HepG2 (cell line): ENCODE measurements at regions not wholly inside any gene's neighbourhood (a gene's known extent, or its start where the extent isn't known, plus 50 kb on each side); places are given as distances from the start of the nearest gene placed in this dataset.

Experiments
- ATAC-seq: fragments of 200-7000 bp; cut with Tn5 transposase; 3 replicates; pipeline ENCODE4 v1.9.1; 2020; ENCODE audit warnings: mild to moderate bottlenecking, moderate library complexity
- BruUV-seq: library from RNA; stranded (reverse); fragments of 400-500 nt; replicated peaks from 2 replicates; lab custom pipeline; 2021; lab: Mats Ljungman, UMichigan
- CTCF ChIA-PET: fragments of 300-600 bp; formaldehyde crosslinking; extraction: SDS; loops from one replicate; lab custom pipeline; 2021; ENCODE audit warnings: low total read pairs, inconsistent platforms, low intra/inter-chr PET ratio; lab: Yijun Ruan, JAX
- POLR2A ChIA-PET: fragments of 350-600 bp; sonication (Branson Sonifier 250); formaldehyde crosslinking; loops from one replicate; lab custom pipeline; 2020; ENCODE audit warnings: antibody characterized with exemption, inconsistent platforms; lab: Yijun Ruan, JAX
- DNase-seq: peaks from one replicate; pipeline ENCODE4 v3.0.0-alpha.2; 2015; ENCODE audit warnings: low spot score
- FAIRE-seq: peaks from 3 replicates; lab custom pipeline; 2011; peaks lifted over from hg19 to GRCh38; lab: Jason Lieb, UNC
- H2AFZ ChIP-seq: one replicate; pipeline ENCODE4 v1.6.1; 2011; ENCODE audit warnings: low read length, inconsistent platforms
- H3K27ac ChIP-seq: fragments of 300-600 bp; 3 replicates; pipeline ENCODE4 v1.8.0; 2011; ENCODE audit warnings: mixed run types, mild to moderate bottlenecking, mixed read lengths, low read length, inconsistent platforms; ENCODE audit not compliant: insufficient read depth; ENCODE audit errors: extremely low read length
- H3K27me3 ChIP-seq, 2 experiments: fragments of 200-600 bp in 1 of 2; 2 replicates in 1 of 2; 3 replicates in 1 of 2; pipeline versions ENCODE4 v1.6.0 to v1.8.0; 2011; ENCODE audit warnings: low read length in 2 of 2, mild to moderate bottlenecking in 2 of 2, moderate library complexity in 2 of 2, inconsistent platforms in 1 of 2; ENCODE audit not compliant: insufficient read depth in 2 of 2, control insufficient read depth in 1 of 2
- H3K36me3 ChIP-seq, 2 experiments: fragments of 200-600 bp in 1 of 2; replicated peaks in 1 of 2; 2 replicates in 1 of 2; 3 replicates in 1 of 2; pipeline versions ENCODE4 v1.5.1 to v1.8.0; 2011; ENCODE audit warnings: low read length in 2 of 2, inconsistent platforms in 1 of 2; ENCODE audit not compliant: insufficient read depth in 2 of 2, control insufficient read depth in 1 of 2
- H3K4me1 ChIP-seq: 2 replicates; pipeline ENCODE4 v1.5.1; 2012; ENCODE audit warnings: low read length, inconsistent platforms; ENCODE audit not compliant: insufficient read depth
- H3K4me2 ChIP-seq: 2 replicates; pipeline ENCODE4 v1.6.0; 2011; ENCODE audit warnings: low read depth, low read length, inconsistent platforms
- H3K4me3 ChIP-seq, 3 experiments: fragments of 200-600 bp in 1 of 3; sonication (generic), shearing (Covaris generic) in 1 of 3; replicated peaks in 1 of 3; 2 replicates each; pipeline ENCODE4 v1.5.1; 2011 to 2016; ENCODE audit warnings: low read length in 3 of 3, inconsistent platforms in 2 of 3, low read depth in 2 of 3, mild to moderate bottlenecking in 2 of 3, control low read depth in 1 of 3, mixed read lengths in 1 of 3; ENCODE audit not compliant: insufficient read depth in 1 of 3
- H3K79me2 ChIP-seq: one replicate; pipeline ENCODE4 v1.6.1; 2011; ENCODE audit warnings: low read length, inconsistent platforms; ENCODE audit not compliant: insufficient read depth
- H3K9ac ChIP-seq: 2 replicates; pipeline ENCODE4 v1.6.0; 2011; ENCODE audit warnings: mild to moderate bottlenecking, low read depth, low read length, inconsistent platforms; ENCODE audit not compliant: insufficient read depth
- H3K9me3 ChIP-seq: 2 replicates; pipeline ENCODE4 v1.5.1; 2012; ENCODE audit warnings: mild to moderate bottlenecking, low read length
- H4K20me1 ChIP-seq: 2 replicates; pipeline ENCODE4 v1.6.0; 2011; ENCODE audit warnings: inconsistent platforms, mild to moderate bottlenecking, low read length, moderate library complexity; ENCODE audit not compliant: insufficient read depth
- ATF7-NPFF ChIP-seq: sonication (generic); formaldehyde crosslinking; IDR thresholded peaks from 2 replicates; pipeline ENCODE4 v1.8.1; 2023; ENCODE audit warnings: mild to moderate bottlenecking, low read depth, missing genetic modification reagents, moderate library complexity
- CBFB ChIP-seq: sonication (generic); formaldehyde crosslinking; IDR thresholded peaks from 2 replicates; pipeline ENCODE4 v1.4.0; 2020; ENCODE audit warnings: missing genetic modification reagents
- DNMT3B ChIP-seq: conservative IDR thresholded peaks from 2 replicates; pipeline ENCODE4 v1.6.1; 2016; ENCODE audit warnings: missing biosample characterization, control low read depth
- SIN3B ChIP-seq: fragments of 150-350 bp; IDR thresholded peaks from 2 replicates; pipeline ENCODE4 v1.6.1; 2014; ENCODE audit warnings: low read length
- TAF1 ChIP-seq: sonication (generic); formaldehyde crosslinking; IDR thresholded peaks from 2 replicates; pipeline ENCODE4 v1.4.0; 2020; ENCODE audit warnings: missing genetic modification reagents
- THAP11 ChIP-seq: IDR thresholded peaks from 2 replicates; pipeline ENCODE4 v1.6.1; 2016; ENCODE audit warnings: missing biosample characterization, missing genetic modification reagents
- TSC22D2 ChIP-seq: sonication (generic); formaldehyde crosslinking; IDR thresholded peaks from 2 replicates; pipeline ENCODE4 v1.5.1; 2020; ENCODE audit warnings: missing genetic modification reagents, mild to moderate bottlenecking, borderline replicate concordance
- WIZ ChIP-seq: sonication (generic); formaldehyde crosslinking; IDR thresholded peaks from 2 replicates; pipeline ENCODE4 v1.5.1; 2020; ENCODE audit warnings: mild to moderate bottlenecking, missing genetic modification reagents
- ZNF275 ChIP-seq: sonication (generic); formaldehyde crosslinking; IDR thresholded peaks from 2 replicates; pipeline ENCODE4 v1.8.0; 2022; ENCODE audit warnings: missing genetic modification reagents, mild to moderate bottlenecking, inconsistent platforms, borderline replicate concordance
- ZNF605 ChIP-seq: sonication (generic); formaldehyde crosslinking; IDR thresholded peaks from 2 replicates; pipeline ENCODE4 v1.8.0; 2022; ENCODE audit warnings: mild to moderate bottlenecking, missing genetic modification reagents
- ZSCAN5A ChIP-seq: sonication (generic); formaldehyde crosslinking; IDR thresholded peaks from 2 replicates; pipeline ENCODE4 v1.8.0; 2022; ENCODE audit warnings: mild to moderate bottlenecking, missing genetic modification reagents, borderline replicate concordance
- WGBS: methylation state at CpG from one replicate; pipeline ENCODE4 v1.1.6; 2017; ENCODE audit warnings: low lambda C conversion rate; 5-methylcytosine and 5-hydroxymethylcytosine counted together
- in situ Hi-C: cut with HindIII; loops from 2 replicates; pipeline ENCODE4 v1.10.0; 2017; ENCODE audit warnings: low pct_unique_long_range_greater_than_20kb; ENCODE audit not compliant: extremely low pct_ligation_motif_present
- intact Hi-C: fragments of 100-400 bp; cut with micrococcal nuclease; formaldehyde crosslinking; loops from one replicate; pipeline ENCODE4 v1.10.0; 2022; ENCODE audit not compliant: unreplicated experiment

GRCh38 chr11:127195501-127196120, 195.0 kb upstream of the KIRREL3 start (continued):
- no peak for TF ChIP-seq SIN3B
- TF ChIP-seq THAP11 = no peak
- no peak for TF ChIP-seq TSC22D2 (CRISPR knock-in tag)
- no peak for TF ChIP-seq WIZ (CRISPR knock-in tag)
- TF ChIP-seq ZNF605 (CRISPR knock-in tag) = no peak
- TF ChIP-seq TAF1 (CRISPR knock-in tag) = no peak
- no peak for TF ChIP-seq CBFB (CRISPR knock-in tag)
- TF ChIP-seq ZSCAN5A (CRISPR knock-in tag) = no peak
- no peak for TF ChIP-seq ATF7-NPFF

GRCh38 chr11:127194521-127194920, 194.0 kb upstream of the KIRREL3 start:
- no peaks in the 10 kb centered on the region for H3K79me2 ChIP-seq
- in situ Hi-C loops = no loop called here

More at GRCh38 chr11:127194521-127194920, 194.0 kb upstream of the KIRREL3 start:
- Histone ChIP-seq H3K36me3 (no peaks in the 10 kb centered on the region), H3K4me1 (no peaks in the 10 kb centered on the region), H4K20me1 (no peaks in the 10 kb centered on the region), H3K9me3 (no peaks in the 10 kb centered on the region), H3K9ac (no peak overlapping the region), H2AFZ (no peak overlapping the region), H3K4me3 (no peak overlapping the region), H3K4me2 (no peak overlapping the region), H3K27ac (no peak overlapping the region), H3K27me3 (no peaks in the 10 kb centered on the region)
- BruUV-seq = no TSS peak
- no peak for DNase-seq
- intact Hi-C loops = no loop called here
- POLR2A ChIA-PET = no interaction called here
- WGBS = 13% methylated on average over 7 of the region's 7 CpGs
- no peak for FAIRE-seq
- CTCF ChIA-PET = no interaction called here
- no peak for TF ChIP-seq ZNF275 (CRISPR knock-in tag)
- TF ChIP-seq DNMT3B (CRISPR knock-in tag) = no peak
- no peak for ATAC-seq
